Endothelial cell (in vitro differentiated cells): ENCODE measurements at regions not wholly inside any gene's neighbourhood (a gene's known extent, or its start where the extent isn't known, plus 50 kb on each side); places are given as distances from the start of the nearest gene placed in this dataset.
"Not testable (repeated sequence)": the region's sequence is repeated elsewhere in the genome, so short reads cannot be mapped to it uniquely, and the experiment has no call there.

Source experiments
- DNase-seq: peaks from one replicate; pipeline ENCODE4 v3.0.0; 2021; ENCODE audit warnings: low spot score
- H3K27ac Mint-ChIP-seq: one replicate; pipeline ENCODE4 v1.8.0; 2021; ENCODE audit warnings: mixed read lengths, inconsistent platforms; ENCODE audit not compliant: unreplicated experiment
- H3K27me3 Mint-ChIP-seq: one replicate; pipeline ENCODE4 v1.8.0; 2021; ENCODE audit warnings: mild to moderate bottlenecking, moderate library complexity, mixed read lengths, inconsistent platforms; ENCODE audit not compliant: unreplicated experiment
- H3K36me3 Mint-ChIP-seq: one replicate; pipeline ENCODE4 v1.8.0; 2021; ENCODE audit warnings: mild to moderate bottlenecking, low read depth, mixed read lengths, inconsistent platforms; ENCODE audit not compliant: unreplicated experiment
- H3K4me1 Mint-ChIP-seq: one replicate; pipeline ENCODE4 v1.8.0; 2021; ENCODE audit warnings: mild to moderate bottlenecking, mixed read lengths, inconsistent platforms; ENCODE audit not compliant: unreplicated experiment
- H3K4me3 Mint-ChIP-seq: one replicate; pipeline ENCODE4 v1.8.0; 2021; ENCODE audit warnings: mild to moderate bottlenecking, mixed read lengths, inconsistent platforms; ENCODE audit not compliant: unreplicated experiment
- H3K9me3 Mint-ChIP-seq: one replicate; pipeline ENCODE4 v1.8.0; 2021; ENCODE audit warnings: mixed read lengths, inconsistent platforms; ENCODE audit not compliant: unreplicated experiment
- CTCF ChIP-seq: fragments of 200-600 bp; sonication (generic); IDR thresholded peaks from one replicate; pipeline ENCODE4 v1.5.0; 2021; ENCODE audit warnings: antibody characterized with exemption; ENCODE audit not compliant: unreplicated experiment

GRCh38 chr16:52114379-52114778 lies 432.6 kb downstream of the TOX3 start:
- no peaks in the 10 kb centered on the region for H3K27me3 Mint-ChIP-seq
- H3K27ac Mint-ChIP-seq: no peak overlapping the region
- H3K9me3 Mint-ChIP-seq: no peaks in the 10 kb centered on the region
- no peak overlapping the region for H3K4me3 Mint-ChIP-seq
- H3K36me3 Mint-ChIP-seq: no peaks in the 10 kb centered on the region
- peaks cover 9% of the 10 kb centered on the region for H3K4me1 Mint-ChIP-seq
- TF ChIP-seq CTCF: no peak
- no peak for DNase-seq

- Mint-ChIP-seq H3K9me3 (no peaks in the 10 kb centered on the region), H3K27ac (no peak overlapping the region), H3K4me1 (peaks cover 9% of the 10 kb centered on the region), H3K4me3 (no peak overlapping the region), H3K27me3 (no peaks in the 10 kb centered on the region), H3K36me3 (no peaks in the 10 kb centered on the region)
- no peak for DNase-seq
- TF ChIP-seq CTCF: no peak
Observed at GRCh38 chr16:52113533-52114183, 433.3 kb downstream of the TOX3 start.

GRCh38 chr16:52104993-52105392 lies 441.9 kb downstream of the TOX3 start:
- not testable (repeated sequence) for H3K27ac Mint-ChIP-seq

GRCh38 chr16:52103791-52104190 lies 443.2 kb downstream of the TOX3 start:
- Mint-ChIP-seq H3K27ac (no peak overlapping the region), H3K9me3 (no peaks in the 10 kb centered on the region), H3K27me3 (no peaks in the 10 kb centered on the region), H3K36me3 (no peaks in the 10 kb centered on the region), H3K4me1 (peaks cover 4% of the 10 kb centered on the region), H3K4me3 (no peak overlapping the region)
- no peak for TF ChIP-seq CTCF
- DNase-seq: no peak

More at GRCh38 chr16:52104993-52105392, 441.9 kb downstream of the TOX3 start:
- DNase-seq, H3K4me3 Mint-ChIP-seq, H3K36me3 Mint-ChIP-seq, H3K4me1 Mint-ChIP-seq, H3K27me3 Mint-ChIP-seq, H3K9me3 Mint-ChIP-seq: not testable (repeated sequence)

GRCh38 chr16:52101246-52101645 lies 445.7 kb downstream of the TOX3 start:
- Mint-ChIP-seq H3K36me3 (no peaks in the 10 kb centered on the region), H3K4me3 (no peak overlapping the region), H3K27ac (no peak overlapping the region), H3K27me3 (no peaks in the 10 kb centered on the region), H3K9me3 (no peaks in the 10 kb centered on the region), H3K4me1 (peaks cover 4% of the 10 kb centered on the region)
- TF ChIP-seq CTCF: no peak
- no peak for DNase-seq
